HG02588 (cell line): ENCODE measurements at regions not wholly inside any gene's neighbourhood (a gene's known extent, or its start where the extent isn't known, plus 50 kb on each side); places are given as distances from the start of the nearest gene placed in this dataset.
"Not testable (repeated sequence)": the region's sequence is repeated elsewhere in the genome, so short reads cannot be mapped to it uniquely, and the experiment has no call there.

Experiments
- ATAC-seq: cut with Tn5 transposase; IDR thresholded peaks from one replicate; pipeline ENCODE4 v1.9.1; 2021; ENCODE audit warnings: mild to moderate bottlenecking, moderate library complexity; ENCODE audit not compliant: unreplicated experiment

GRCh38 chr2:195228547-195228946, 428.5 kb upstream of the SLC39A10 start:
- ATAC-seq = not testable (repeated sequence)

- no peak for ATAC-seq
These were observed 443.0 kb upstream of the SLC39A10 start for GRCh38 chr2:195214072-195214471.

- no peak for ATAC-seq
These were observed 444.4 kb upstream of the SLC39A10 start for GRCh38 chr2:195212586-195212985.

GRCh38 chr2:195202163-195202845, 454.7 kb upstream of the SLC39A10 start:
- no peak for ATAC-seq

GRCh38 chr2:195199864-195200263, 457.2 kb upstream of the SLC39A10 start:
- ATAC-seq = no peak

GRCh38 chr2:195181059-195181705, 475.8 kb upstream of the SLC39A10 start:
- no peak for ATAC-seq

- ATAC-seq = no peak
These were observed 488.7 kb upstream of the SLC39A10 start for GRCh38 chr2:195168369-195168768.

GRCh38 chr2:195164930-195165329, 492.1 kb upstream of the SLC39A10 start:
- no peak for ATAC-seq

GRCh38 chr2:195162918-195163317, 494.1 kb upstream of the SLC39A10 start:
- ATAC-seq = no peak

GRCh38 chr2:195162194-195162593, 494.8 kb upstream of the SLC39A10 start:
- ATAC-seq = no peak

GRCh38 chr2:195160963-195161362, 496.1 kb upstream of the SLC39A10 start:
- no peak for ATAC-seq

- no peak for ATAC-seq
These were observed 505.3 kb upstream of the SLC39A10 start for GRCh38 chr2:195151711-195152110.

- no peak for ATAC-seq
These were observed 506.2 kb upstream of the SLC39A10 start for GRCh38 chr2:195150819-195151218.

- ATAC-seq = no peak
These were observed 509.0 kb upstream of the SLC39A10 start for GRCh38 chr2:195148004-195148403.

- no peak for ATAC-seq
These were observed 510.1 kb upstream of the SLC39A10 start for GRCh38 chr2:195146761-195147541.

- ATAC-seq = no peak
These were observed 518.6 kb upstream of the SLC39A10 start for GRCh38 chr2:195138435-195138834.

GRCh38 chr2:195125889-195126288, 531.1 kb upstream of the SLC39A10 start:
- ATAC-seq = not testable (repeated sequence)

- ATAC-seq = no peak
These were observed 532.5 kb upstream of the SLC39A10 start for GRCh38 chr2:195124391-195125079.

GRCh38 chr2:195122653-195123052, 534.4 kb upstream of the SLC39A10 start:
- ATAC-seq = no peak

GRCh38 chr2:195121341-195121740, 535.7 kb upstream of the SLC39A10 start:
- no peak for ATAC-seq

GRCh38 chr2:195119231-195119630, 537.8 kb upstream of the SLC39A10 start:
- ATAC-seq = no peak
